Stromal cell of bone marrow (primary cell): ENCODE measurements at regions not wholly inside any gene's neighbourhood (a gene's known extent, or its start where the extent isn't known, plus 50 kb on each side); places are given as distances from the start of the nearest gene placed in this dataset.
"Not testable (repeated sequence)": the region's sequence is repeated elsewhere in the genome, so short reads cannot be mapped to it uniquely, and the experiment has no call there.

Experiments used
- DNase-seq: peaks from one replicate; pipeline ENCODE4 v3.0.0-alpha.2; 2012; ENCODE audit warnings: low read depth

GRCh38 chr2:6139142-6139541 is 447.0 kb downstream of the SOX11 start:
- no peak for DNase-seq

GRCh38 chr2:6139916-6140315 is 447.7 kb downstream of the SOX11 start:
- DNase-seq, result no peak

- no peak for DNase-seq
Observed at GRCh38 chr2:6140509-6140908, 448.3 kb downstream of the SOX11 start.

GRCh38 chr2:6143812-6144211 is 451.6 kb downstream of the SOX11 start:
- no peak for DNase-seq

- not testable (repeated sequence) for DNase-seq
Observed at GRCh38 chr2:6147215-6147614, 455.0 kb downstream of the SOX11 start.

- DNase-seq, result no peak
Observed at GRCh38 chr2:6148882-6149281, 456.7 kb downstream of the SOX11 start.

- DNase-seq, result no peak
Observed at GRCh38 chr2:6159606-6160005, 467.4 kb downstream of the SOX11 start.

GRCh38 chr2:6163932-6164331 is 471.7 kb downstream of the SOX11 start:
- DNase-seq, result no peak

- no peak for DNase-seq
Observed at GRCh38 chr2:6164986-6165747, 473.0 kb downstream of the SOX11 start.

GRCh38 chr2:6167592-6168138 is 475.5 kb downstream of the SOX11 start:
- no peak for DNase-seq

- no peak for DNase-seq
Observed at GRCh38 chr2:6168485-6168884, 476.3 kb downstream of the SOX11 start.

GRCh38 chr2:6171294-6171693 is 479.1 kb downstream of the SOX11 start:
- no peak for DNase-seq

GRCh38 chr2:6177811-6178210 is 485.6 kb downstream of the SOX11 start:
- no peak for DNase-seq

- DNase-seq, result peak; percentile 29
Observed at GRCh38 chr2:6181525-6181924, 489.3 kb downstream of the SOX11 start.

- DNase-seq, result no peak
Observed at GRCh38 chr2:6181926-6182325, 489.7 kb downstream of the SOX11 start.

- no peak for DNase-seq
Observed at GRCh38 chr2:6183226-6183625, 491.0 kb downstream of the SOX11 start.

GRCh38 chr2:6184532-6185292 is 492.5 kb downstream of the SOX11 start:
- DNase-seq, result no peak

GRCh38 chr2:6186332-6187151 is 494.4 kb downstream of the SOX11 start:
- DNase-seq, result peak; percentile 45

GRCh38 chr2:6196449-6196848 is 504.3 kb downstream of the SOX11 start:
- DNase-seq, result no peak

GRCh38 chr2:6198370-6198919 is 506.3 kb downstream of the SOX11 start:
- not testable (repeated sequence) for DNase-seq

GRCh38 chr2:6202756-6203155 is 510.6 kb downstream of the SOX11 start:
- DNase-seq, result no peak
